ENCODE measurements at regions not wholly inside any gene's neighbourhood (a gene's known extent, or its start where the extent isn't known, plus 50 kb on each side); places are given as distances from the start of the nearest gene placed in this dataset.

DNA sequence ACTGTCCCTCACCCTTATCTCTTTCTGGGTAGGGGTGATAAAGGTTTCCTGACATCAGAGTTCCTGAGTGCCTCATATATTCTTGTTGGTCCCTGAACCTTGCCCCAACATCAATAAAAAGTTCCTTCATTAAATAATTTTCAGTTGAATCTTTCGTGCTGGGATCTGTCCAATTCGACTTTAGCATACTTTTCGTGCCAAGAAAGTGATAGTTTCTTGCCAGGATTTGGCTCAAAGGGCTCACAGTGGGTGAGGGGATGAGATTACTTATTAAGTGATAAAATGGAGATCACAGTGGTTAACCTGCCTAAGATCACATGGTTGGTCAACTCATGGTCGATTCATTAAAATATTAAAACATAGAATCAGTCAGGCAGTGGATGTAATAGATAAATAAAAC lies 93.8 kb upstream of the SLC8A1 start:
- no peak overlapping the region for H3K18ac ChIP-seq (ENCODE audit: low read length)
- no peaks in the 10 kb centered on the region for H3K79me2 ChIP-seq (ENCODE audit: control insufficient read depth, insufficient read depth, low read length, poor library complexity)
- H4K8ac ChIP-seq (ENCODE audit: low read depth, low read length) = no peak overlapping the region
- H3K4me3 ChIP-seq (ENCODE audit: low read depth, low read length) = no peak overlapping the region
- H3K27me3 ChIP-seq (ENCODE audit: insufficient read depth, low read length) = no peaks in the 10 kb centered on the region
- peak overlapping the region; percentile 59 for H2BK12ac ChIP-seq (ENCODE audit: low read length)
- no peak for DNase-seq
- H2BK5ac ChIP-seq (ENCODE audit: low read depth, low read length, poor library complexity) = peak overlapping the region; percentile 25
- no peaks in the 10 kb centered on the region for H3K9me3 ChIP-seq (ENCODE audit: insufficient read depth, low read depth, low read length)
- peak overlapping the region; percentile 21 for H3K14ac ChIP-seq (ENCODE audit: low read length)
- no CpG with 5 or more reads among the region's 4 CpGs for WGBS (ENCODE audit: extremely low coverage, insufficient coverage, insufficient read length)
- H3K79me1 ChIP-seq (ENCODE audit: low read length) = peaks cover 4% of the 10 kb centered on the region
- no peak overlapping the region for H3K4me2 ChIP-seq (ENCODE audit: low read length)
- H4K91ac ChIP-seq (ENCODE audit: low read depth, low read length) = peak overlapping the region; percentile 82
- no peak overlapping the region for H2AK5ac ChIP-seq (ENCODE audit: low read length)
- peaks cover 2 to 14% of the 10 kb centered on the region in 2 experiments for H3K4me1 ChIP-seq (ENCODE audit: control insufficient read depth in 1 of 2, insufficient read depth in 2 of 2, low read length in 2 of 2)
- H3K4ac ChIP-seq (ENCODE audit: low read depth, low read length) = no peak overlapping the region
- H3K36me3 ChIP-seq (ENCODE audit: control insufficient read depth in 1 of 2, insufficient read depth in 2 of 2, low read length in 2 of 2) = no peaks in the 10 kb centered on the region
- peak overlapping the region; percentile 70 for H2BK120ac ChIP-seq (ENCODE audit: insufficient read depth, low read length, poor library complexity)
- peak overlapping the region; percentile 32 for H3K27ac ChIP-seq (ENCODE audit: low read depth, low read length)
- no peak overlapping the region for H3K23ac ChIP-seq (ENCODE audit: low read length)
- no peak overlapping the region for H2AFZ ChIP-seq (ENCODE audit: insufficient read depth, low read length, poor library complexity)
- H3K9ac ChIP-seq (ENCODE audit: low read length) = no peak overlapping the region
- H4K12ac ChIP-seq (ENCODE audit: low read depth, low read length) = no peak overlapping the region

DNA sequence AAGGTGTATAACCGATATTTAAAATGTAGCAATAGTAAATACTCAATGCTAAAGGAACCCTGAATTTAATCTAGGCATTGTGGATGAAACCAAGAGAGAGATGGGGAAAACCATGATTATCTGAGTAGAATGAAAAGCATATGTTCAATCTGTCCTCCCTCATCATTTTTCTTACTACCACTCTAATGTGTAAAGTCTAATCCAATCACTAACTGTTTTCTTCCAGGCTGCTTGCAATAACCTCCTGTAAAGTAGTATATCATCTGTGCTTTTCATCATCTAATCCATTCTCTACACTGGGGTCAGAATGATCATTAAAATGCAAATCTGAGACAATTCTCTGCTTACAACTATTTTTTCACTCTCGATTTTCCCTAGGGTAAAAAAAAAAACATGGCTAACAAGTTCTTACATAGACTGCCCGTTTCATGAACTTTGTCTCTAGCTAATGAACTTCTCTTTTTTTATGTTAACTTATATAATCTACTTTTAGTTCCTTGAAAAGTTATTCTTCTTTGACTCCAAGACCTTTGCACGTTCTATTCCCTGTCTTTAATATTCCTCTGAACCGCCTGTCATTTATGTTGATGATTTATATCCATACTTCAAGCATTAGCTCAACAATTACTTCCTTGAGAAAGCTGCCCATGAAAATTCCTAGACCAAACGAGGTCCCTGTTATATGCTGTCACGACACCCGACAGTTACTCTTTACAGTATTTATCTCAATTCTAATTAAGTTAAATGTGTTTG lies 94.7 kb upstream of the SLC8A1 start:
- WGBS (ENCODE audit: extremely low coverage, insufficient coverage, insufficient read length) = no CpG with 5 or more reads among the region's 8 CpGs
- Histone ChIP-seq H2BK120ac (ENCODE audit: insufficient read depth, low read length, poor library complexity) (no peak overlapping the region), H3K27me3 (ENCODE audit: insufficient read depth, low read length) (no peaks in the 10 kb centered on the region), H3K36me3 (ENCODE audit: control insufficient read depth in 1 of 2, insufficient read depth in 2 of 2, low read length in 2 of 2) (no peaks in the 10 kb centered on the region), H3K4me2 (ENCODE audit: low read length) (no peak overlapping the region), H4K12ac (ENCODE audit: low read depth, low read length) (no peak overlapping the region), H3K27ac (ENCODE audit: low read depth, low read length) (no peak overlapping the region), H3K9me3 (ENCODE audit: insufficient read depth, low read depth, low read length) (no peaks in the 10 kb centered on the region), H3K9ac (ENCODE audit: low read length) (no peak overlapping the region), H3K4me3 (ENCODE audit: low read depth, low read length) (no peak overlapping the region), H3K23ac (ENCODE audit: low read length) (no peak overlapping the region), H3K18ac (ENCODE audit: low read length) (no peak overlapping the region), H2AFZ (ENCODE audit: insufficient read depth, low read length, poor library complexity) (no peak overlapping the region), H3K4me1 (ENCODE audit: control insufficient read depth in 1 of 2, insufficient read depth in 2 of 2, low read length in 2 of 2) (peaks cover 2 to 16% of the 10 kb centered on the region in 2 experiments), H3K79me2 (ENCODE audit: control insufficient read depth, insufficient read depth, low read length, poor library complexity) (no peaks in the 10 kb centered on the region), H2BK5ac (ENCODE audit: low read depth, low read length, poor library complexity) (no peak overlapping the region), H3K14ac (ENCODE audit: low read length) (no peak overlapping the region), H2BK12ac (ENCODE audit: low read length) (no peak overlapping the region), H3K4ac (ENCODE audit: low read depth, low read length) (no peak overlapping the region), H3K79me1 (ENCODE audit: low read length) (peaks cover 7% of the 10 kb centered on the region), H4K8ac (ENCODE audit: low read depth, low read length) (no peak overlapping the region), H4K91ac (ENCODE audit: low read depth, low read length) (no peak overlapping the region), H2AK5ac (ENCODE audit: low read length) (no peak overlapping the region)
- no peak for DNase-seq

DNA sequence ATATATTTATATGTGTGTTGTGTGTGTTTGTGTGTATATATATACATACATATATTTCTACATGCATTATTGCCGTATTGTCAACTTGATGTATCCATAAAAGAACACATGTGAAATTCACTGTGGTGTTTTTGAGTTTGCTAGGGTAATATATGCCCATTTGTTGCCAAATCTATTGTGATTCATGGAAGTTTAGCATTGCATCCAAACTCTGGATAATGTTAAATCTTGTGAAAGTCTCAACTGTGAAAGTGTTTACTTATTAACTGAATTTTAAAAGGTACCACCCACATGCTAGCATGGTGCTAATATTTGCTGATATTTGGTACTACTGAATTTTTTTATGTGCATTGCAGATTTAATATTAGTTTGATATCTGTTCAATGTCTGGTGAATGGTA lies 96.6 kb upstream of the SLC8A1 start:
- peaks cover 7% of the 10 kb centered on the region for H3K79me1 ChIP-seq (ENCODE audit: low read length)
- H4K8ac ChIP-seq (ENCODE audit: low read depth, low read length) = no peak overlapping the region
- no peak overlapping the region for H2AFZ ChIP-seq (ENCODE audit: insufficient read depth, low read length, poor library complexity)
- H4K12ac ChIP-seq (ENCODE audit: low read depth, low read length) = no peak overlapping the region
- no peak overlapping the region for H2BK5ac ChIP-seq (ENCODE audit: low read depth, low read length, poor library complexity)
- H3K4me3 ChIP-seq (ENCODE audit: low read depth, low read length) = no peak overlapping the region
- no peak overlapping the region for H2BK120ac ChIP-seq (ENCODE audit: insufficient read depth, low read length, poor library complexity)
- WGBS (ENCODE audit: extremely low coverage, insufficient coverage, insufficient read length) = no CpG with 5 or more reads among the region's 1 CpG
- H3K27me3 ChIP-seq (ENCODE audit: insufficient read depth, low read length) = no peaks in the 10 kb centered on the region
- no peak overlapping the region for H3K18ac ChIP-seq (ENCODE audit: low read length)
- H3K9me3 ChIP-seq (ENCODE audit: insufficient read depth, low read depth, low read length) = no peaks in the 10 kb centered on the region
- no peak overlapping the region for H4K91ac ChIP-seq (ENCODE audit: low read depth, low read length)
- no peak overlapping the region for H2BK12ac ChIP-seq (ENCODE audit: low read length)
- H3K36me3 ChIP-seq (ENCODE audit: control insufficient read depth in 1 of 2, insufficient read depth in 2 of 2, low read length in 2 of 2) = no peaks in the 10 kb centered on the region
- H3K4me1 ChIP-seq (ENCODE audit: control insufficient read depth in 1 of 2, insufficient read depth in 2 of 2, low read length in 2 of 2) = peaks cover 2 to 11% of the 10 kb centered on the region in 2 experiments
- no peak for DNase-seq
- no peak overlapping the region for H3K14ac ChIP-seq (ENCODE audit: low read length)
- H3K27ac ChIP-seq (ENCODE audit: low read depth, low read length) = no peak overlapping the region
- no peak overlapping the region for H3K4ac ChIP-seq (ENCODE audit: low read depth, low read length)
- no peak overlapping the region for H3K9ac ChIP-seq (ENCODE audit: low read length)
- H3K23ac ChIP-seq (ENCODE audit: low read length) = no peak overlapping the region
- no peak overlapping the region for H3K4me2 ChIP-seq (ENCODE audit: low read length)
- no peaks in the 10 kb centered on the region for H3K79me2 ChIP-seq (ENCODE audit: control insufficient read depth, insufficient read depth, low read length, poor library complexity)
- no peak overlapping the region for H2AK5ac ChIP-seq (ENCODE audit: low read length)

DNA sequence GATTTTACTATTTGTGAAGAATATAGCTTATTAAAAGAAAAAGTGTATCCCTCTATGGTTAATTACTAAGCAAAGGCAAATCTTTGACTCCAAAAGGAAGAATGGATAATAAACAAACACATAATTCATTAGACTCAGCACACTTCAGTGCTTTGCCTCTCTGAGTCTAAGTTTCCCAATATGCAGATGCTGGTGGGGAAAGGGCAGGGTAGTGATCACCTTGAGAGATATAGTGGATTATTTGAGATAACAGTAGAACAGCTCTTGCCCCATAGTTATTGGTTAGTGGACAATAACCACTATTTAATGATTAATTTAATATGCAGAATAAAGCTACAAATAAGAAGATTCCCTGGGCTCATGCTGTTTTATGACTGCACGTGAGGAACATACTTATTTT lies 98.2 kb upstream of the SLC8A1 start:
- no peak overlapping the region for H3K27ac ChIP-seq (ENCODE audit: low read depth, low read length)
- no peak overlapping the region for H2AK5ac ChIP-seq (ENCODE audit: low read length)
- H3K23ac ChIP-seq (ENCODE audit: low read length) = no peak overlapping the region
- peaks cover 8% of the 10 kb centered on the region for H3K79me1 ChIP-seq (ENCODE audit: low read length)
- H4K91ac ChIP-seq (ENCODE audit: low read depth, low read length) = no peak overlapping the region
- no peak overlapping the region for H4K12ac ChIP-seq (ENCODE audit: low read depth, low read length)
- no peak overlapping the region for H2BK120ac ChIP-seq (ENCODE audit: insufficient read depth, low read length, poor library complexity)
- H3K79me2 ChIP-seq (ENCODE audit: control insufficient read depth, insufficient read depth, low read length, poor library complexity) = no peaks in the 10 kb centered on the region
- H3K9me3 ChIP-seq (ENCODE audit: insufficient read depth, low read depth, low read length) = no peaks in the 10 kb centered on the region
- H3K27me3 ChIP-seq (ENCODE audit: insufficient read depth, low read length) = no peaks in the 10 kb centered on the region
- no peak overlapping the region for H3K18ac ChIP-seq (ENCODE audit: low read length)
- H3K4me2 ChIP-seq (ENCODE audit: low read length) = no peak overlapping the region
- no peak overlapping the region for H2AFZ ChIP-seq (ENCODE audit: insufficient read depth, low read length, poor library complexity)
- no peak overlapping the region for H4K8ac ChIP-seq (ENCODE audit: low read depth, low read length)
- WGBS (ENCODE audit: extremely low coverage, insufficient coverage, insufficient read length) = no CpG with 5 or more reads among the region's 1 CpG
- H3K14ac ChIP-seq (ENCODE audit: low read length) = no peak overlapping the region
- no peak overlapping the region for H3K4me3 ChIP-seq (ENCODE audit: low read depth, low read length)
- H2BK12ac ChIP-seq (ENCODE audit: low read length) = no peak overlapping the region
- H2BK5ac ChIP-seq (ENCODE audit: low read depth, low read length, poor library complexity) = no peak overlapping the region
- no peak overlapping the region for H3K4ac ChIP-seq (ENCODE audit: low read depth, low read length)
- peak in 1 of 2 donors; percentile 60 for DNase-seq
- peaks cover 2 to 5% of the 10 kb centered on the region in 2 experiments for H3K4me1 ChIP-seq (ENCODE audit: control insufficient read depth in 1 of 2, insufficient read depth in 2 of 2, low read length in 2 of 2)
- no peak overlapping the region for H3K9ac ChIP-seq (ENCODE audit: low read length)
- H3K36me3 ChIP-seq (ENCODE audit: control insufficient read depth in 1 of 2, insufficient read depth in 2 of 2, low read length in 2 of 2) = no peaks in the 10 kb centered on the region

All from trophoblast cell (in vitro differentiated cells and primary cell).